WTC11 (cell line): ENCODE measurements at regions not wholly inside any gene's neighbourhood (a gene's known extent, or its start where the extent isn't known, plus 50 kb on each side); places are given as distances from the start of the nearest gene placed in this dataset.
A peak's percentile ranks its signal among the peaks of the same experiment; 100 is the strongest.

ENCODE experiments used
- ATAC-seq: fragments of 200-7000 bp; cut with Tn5 transposase; 2 replicates; pipeline ENCODE4 v1.10.0; 2021; ENCODE audit warnings: mild to moderate bottlenecking, moderate library complexity
- CTCF ChIA-PET: fragments of 300-600 bp; sonication (Branson Sonifier 250); formaldehyde crosslinking; loops from one replicate; lab custom pipeline; 2021; ENCODE audit warnings: antibody characterized with exemption; lab: Charles Lee
- POLR2A ChIA-PET: fragments of 350-600 bp; sonication (Branson Sonifier 250); formaldehyde crosslinking; loops from one replicate; lab custom pipeline; 2021; ENCODE audit warnings: antibody characterized with exemption; lab: Charles Lee
- DNase-seq: peaks from one replicate; pipeline ENCODE4 v3.0.0; 2021; ENCODE audit warnings: low spot score
- H3K27ac Mint-ChIP-seq: 2 replicates; pipeline ENCODE4 v1.8.0; 2021; ENCODE audit warnings: mixed read lengths
- H3K27me3 Mint-ChIP-seq: 2 replicates; pipeline ENCODE4 v1.8.0; 2021; ENCODE audit warnings: low read depth, mild to moderate bottlenecking, moderate library complexity, mixed read lengths
- H3K36me3 Mint-ChIP-seq: 2 replicates; pipeline ENCODE4 v1.8.0; 2021; ENCODE audit warnings: mixed read lengths
- H3K4me1 Mint-ChIP-seq: 2 replicates; pipeline ENCODE4 v1.8.0; 2022; ENCODE audit warnings: mixed read lengths
- H3K4me3 Mint-ChIP-seq: 2 replicates; pipeline ENCODE4 v1.8.0; 2021; ENCODE audit warnings: mild to moderate bottlenecking, moderate library complexity, mixed read lengths
- H3K9me3 Mint-ChIP-seq: 2 replicates; pipeline ENCODE4 v1.8.0; 2021; ENCODE audit warnings: mixed read lengths
- ATF2 ChIP-seq: sonication (generic); formaldehyde crosslinking; IDR thresholded peaks from 2 replicates; pipeline ENCODE4 v1.8.1; 2022; ENCODE audit warnings: low read depth, missing genetic modification reagents, borderline replicate concordance
- CREM ChIP-seq: sonication (generic); formaldehyde crosslinking; IDR thresholded peaks from 2 replicates; pipeline ENCODE4 v1.8.1; 2022; ENCODE audit warnings: mild to moderate bottlenecking, missing genetic modification reagents, moderate library complexity
- E2F1 ChIP-seq: sonication (generic); formaldehyde crosslinking; IDR thresholded peaks from 2 replicates; pipeline ENCODE4 v1.8.0; 2022; ENCODE audit warnings: mild to moderate bottlenecking, missing genetic modification reagents
- FOXK1 ChIP-seq: sonication (generic); formaldehyde crosslinking; IDR thresholded peaks from 2 replicates; pipeline ENCODE4 v1.8.0; 2022; ENCODE audit warnings: mild to moderate bottlenecking, moderate library complexity, missing genetic modification reagents
- FOXP1 ChIP-seq: sonication (generic); formaldehyde crosslinking; IDR thresholded peaks from 2 replicates; pipeline ENCODE4 v1.8.0; 2022; ENCODE audit warnings: missing genetic modification reagents, mild to moderate bottlenecking, moderate library complexity, borderline replicate concordance
- GABPB1 ChIP-seq: sonication (generic); formaldehyde crosslinking; IDR thresholded peaks from 2 replicates; pipeline ENCODE4 v1.8.1; 2023; ENCODE audit warnings: mild to moderate bottlenecking, missing genetic modification reagents
- IRF2 ChIP-seq: sonication (generic); formaldehyde crosslinking; IDR thresholded peaks from 2 replicates; pipeline ENCODE4 v1.8.0; 2022; ENCODE audit warnings: low read depth, missing genetic modification reagents, borderline replicate concordance
- KAT7 ChIP-seq: sonication (generic); formaldehyde crosslinking; IDR thresholded peaks from 2 replicates; pipeline ENCODE4 v1.8.1; 2023; ENCODE audit warnings: missing genetic modification reagents, mild to moderate bottlenecking, borderline replicate concordance
- NR3C1 ChIP-seq: sonication (generic); formaldehyde crosslinking; conservative IDR thresholded peaks from 2 replicates; pipeline ENCODE4 v1.8.1; 2023; ENCODE audit warnings: low read depth, mild to moderate bottlenecking, missing genetic modification reagents
- STAT6 ChIP-seq: sonication (generic); formaldehyde crosslinking; conservative IDR thresholded peaks from 2 replicates; pipeline ENCODE4 v1.8.1; 2023; ENCODE audit warnings: mild to moderate bottlenecking, low read depth, missing genetic modification reagents, moderate library complexity
- TCF7 ChIP-seq: sonication (generic); formaldehyde crosslinking; IDR thresholded peaks from 2 replicates; pipeline ENCODE4 v1.8.0; 2022; ENCODE audit warnings: mild to moderate bottlenecking, low read depth, missing genetic modification reagents, moderate library complexity
- TEAD4 ChIP-seq: sonication (generic); formaldehyde crosslinking; IDR thresholded peaks from 2 replicates; pipeline ENCODE4 v1.8.0; 2022; ENCODE audit warnings: mild to moderate bottlenecking, missing genetic modification reagents
- ZNF396 ChIP-seq: fragments of 250-450 bp; sonication (Bioruptor Pico); IDR thresholded peaks from 2 replicates; pipeline ENCODE4 v1.8.0; 2021; ENCODE audit warnings: mild to moderate bottlenecking, moderate library complexity, borderline replicate concordance
- ZNF416 ChIP-seq: fragments of 250-450 bp; sonication (Bioruptor Pico); IDR thresholded peaks from 2 replicates; pipeline ENCODE4 v1.9.0; 2021; ENCODE audit warnings: mild to moderate bottlenecking, inconsistent platforms
- TF ChIP-seq, protein P1 (sequence below): sonication (generic); formaldehyde crosslinking; IDR thresholded peaks from 2 replicates; pipeline ENCODE4 v1.8.1; 2023; ENCODE audit warnings: mild to moderate bottlenecking, missing genetic modification reagents, borderline replicate concordance
- TF ChIP-seq, protein P2 (sequence below): sonication (generic); formaldehyde crosslinking; IDR thresholded peaks from 2 replicates; pipeline ENCODE4 v1.8.1; 2022; ENCODE audit warnings: mild to moderate bottlenecking, moderate library complexity, missing genetic modification reagents
- TF ChIP-seq, protein P3 (sequence below): fragments of 250-450 bp; sonication (Bioruptor Pico); IDR thresholded peaks from 2 replicates; pipeline ENCODE4 v1.9.0; 2021; ENCODE audit warnings: mild to moderate bottlenecking, borderline replicate concordance
- TF ChIP-seq, protein P4 (sequence below): sonication (generic); formaldehyde crosslinking; IDR thresholded peaks from 2 replicates; pipeline ENCODE4 v1.8.0; 2022; ENCODE audit warnings: mild to moderate bottlenecking, missing genetic modification reagents

DNA sequence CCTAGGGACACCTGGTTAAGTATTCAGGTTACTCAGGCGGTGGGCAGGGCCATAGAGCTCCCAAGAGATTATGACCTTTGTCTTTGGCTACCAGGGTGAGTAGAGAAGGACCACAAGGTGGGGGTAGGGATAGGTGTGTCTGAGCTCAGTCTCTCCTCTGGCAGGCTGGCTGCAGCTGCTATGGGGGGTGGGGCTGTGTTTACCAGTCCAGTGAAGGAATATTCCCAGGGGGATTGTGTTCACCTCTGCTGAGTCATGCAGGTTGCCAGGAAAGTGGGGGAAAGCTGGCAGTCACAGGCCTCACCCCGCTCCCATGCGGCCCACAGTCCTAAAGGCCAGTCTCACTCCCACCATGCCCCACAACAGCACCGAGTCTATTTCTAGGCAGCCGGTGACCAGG lies 53.6 kb upstream of the POU5F2 start:
- POLR2A ChIA-PET: no interaction called here

More for the DNA sequence above, 53.6 kb upstream of the POU5F2 start:
- DNase-seq (no peak), ATAC-seq (peak; percentile 57)
- TF ChIP-seq KAT7 (CRISPR knock-in tag) (no peak), IRF2 (CRISPR knock-in tag) (no peak), GABPB1 (CRISPR knock-in tag) (no peak), ZNF416 (CRISPR knock-in tag) (no peak), TCF7 (CRISPR knock-in tag) (no peak), FOXK1 (CRISPR knock-in tag) (no peak), NR3C1 (CRISPR knock-in tag) (no peak), FOXP1 (CRISPR knock-in tag) (no peak), STAT6 (CRISPR knock-in tag) (no peak), ZNF396 (no peak), TEAD4 (no peak), ATF2 (CRISPR knock-in tag) (no peak), CREM (CRISPR knock-in tag) (no peak), E2F1 (CRISPR knock-in tag) (no peak)
- TF ChIP-seq, protein P1, sequence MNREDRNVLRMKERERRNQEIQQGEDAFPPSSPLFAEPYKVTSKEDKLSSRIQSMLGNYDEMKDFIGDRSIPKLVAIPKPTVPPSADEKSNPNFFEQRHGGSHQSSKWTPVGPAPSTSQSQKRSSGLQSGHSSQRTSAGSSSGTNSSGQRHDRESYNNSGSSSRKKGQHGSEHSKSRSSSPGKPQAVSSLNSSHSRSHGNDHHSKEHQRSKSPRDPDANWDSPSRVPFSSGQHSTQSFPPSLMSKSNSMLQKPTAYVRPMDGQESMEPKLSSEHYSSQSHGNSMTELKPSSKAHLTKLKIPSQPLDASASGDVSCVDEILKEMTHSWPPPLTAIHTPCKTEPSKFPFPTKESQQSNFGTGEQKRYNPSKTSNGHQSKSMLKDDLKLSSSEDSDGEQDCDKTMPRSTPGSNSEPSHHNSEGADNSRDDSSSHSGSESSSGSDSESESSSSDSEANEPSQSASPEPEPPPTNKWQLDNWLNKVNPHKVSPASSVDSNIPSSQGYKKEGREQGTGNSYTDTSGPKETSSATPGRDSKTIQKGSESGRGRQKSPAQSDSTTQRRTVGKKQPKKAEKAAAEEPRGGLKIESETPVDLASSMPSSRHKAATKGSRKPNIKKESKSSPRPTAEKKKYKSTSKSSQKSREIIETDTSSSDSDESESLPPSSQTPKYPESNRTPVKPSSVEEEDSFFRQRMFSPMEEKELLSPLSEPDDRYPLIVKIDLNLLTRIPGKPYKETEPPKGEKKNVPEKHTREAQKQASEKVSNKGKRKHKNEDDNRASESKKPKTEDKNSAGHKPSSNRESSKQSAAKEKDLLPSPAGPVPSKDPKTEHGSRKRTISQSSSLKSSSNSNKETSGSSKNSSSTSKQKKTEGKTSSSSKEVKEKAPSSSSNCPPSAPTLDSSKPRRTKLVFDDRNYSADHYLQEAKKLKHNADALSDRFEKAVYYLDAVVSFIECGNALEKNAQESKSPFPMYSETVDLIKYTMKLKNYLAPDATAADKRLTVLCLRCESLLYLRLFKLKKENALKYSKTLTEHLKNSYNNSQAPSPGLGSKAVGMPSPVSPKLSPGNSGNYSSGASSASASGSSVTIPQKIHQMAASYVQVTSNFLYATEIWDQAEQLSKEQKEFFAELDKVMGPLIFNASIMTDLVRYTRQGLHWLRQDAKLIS (CRISPR knock-in tag): no peak
- TF ChIP-seq, protein P2, sequence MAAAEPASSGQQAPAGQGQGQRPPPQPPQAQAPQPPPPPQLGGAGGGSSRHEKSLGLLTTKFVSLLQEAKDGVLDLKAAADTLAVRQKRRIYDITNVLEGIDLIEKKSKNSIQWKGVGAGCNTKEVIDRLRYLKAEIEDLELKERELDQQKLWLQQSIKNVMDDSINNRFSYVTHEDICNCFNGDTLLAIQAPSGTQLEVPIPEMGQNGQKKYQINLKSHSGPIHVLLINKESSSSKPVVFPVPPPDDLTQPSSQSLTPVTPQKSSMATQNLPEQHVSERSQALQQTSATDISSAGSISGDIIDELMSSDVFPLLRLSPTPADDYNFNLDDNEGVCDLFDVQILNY (CRISPR knock-in tag): no peak
- TF ChIP-seq, protein P3, sequence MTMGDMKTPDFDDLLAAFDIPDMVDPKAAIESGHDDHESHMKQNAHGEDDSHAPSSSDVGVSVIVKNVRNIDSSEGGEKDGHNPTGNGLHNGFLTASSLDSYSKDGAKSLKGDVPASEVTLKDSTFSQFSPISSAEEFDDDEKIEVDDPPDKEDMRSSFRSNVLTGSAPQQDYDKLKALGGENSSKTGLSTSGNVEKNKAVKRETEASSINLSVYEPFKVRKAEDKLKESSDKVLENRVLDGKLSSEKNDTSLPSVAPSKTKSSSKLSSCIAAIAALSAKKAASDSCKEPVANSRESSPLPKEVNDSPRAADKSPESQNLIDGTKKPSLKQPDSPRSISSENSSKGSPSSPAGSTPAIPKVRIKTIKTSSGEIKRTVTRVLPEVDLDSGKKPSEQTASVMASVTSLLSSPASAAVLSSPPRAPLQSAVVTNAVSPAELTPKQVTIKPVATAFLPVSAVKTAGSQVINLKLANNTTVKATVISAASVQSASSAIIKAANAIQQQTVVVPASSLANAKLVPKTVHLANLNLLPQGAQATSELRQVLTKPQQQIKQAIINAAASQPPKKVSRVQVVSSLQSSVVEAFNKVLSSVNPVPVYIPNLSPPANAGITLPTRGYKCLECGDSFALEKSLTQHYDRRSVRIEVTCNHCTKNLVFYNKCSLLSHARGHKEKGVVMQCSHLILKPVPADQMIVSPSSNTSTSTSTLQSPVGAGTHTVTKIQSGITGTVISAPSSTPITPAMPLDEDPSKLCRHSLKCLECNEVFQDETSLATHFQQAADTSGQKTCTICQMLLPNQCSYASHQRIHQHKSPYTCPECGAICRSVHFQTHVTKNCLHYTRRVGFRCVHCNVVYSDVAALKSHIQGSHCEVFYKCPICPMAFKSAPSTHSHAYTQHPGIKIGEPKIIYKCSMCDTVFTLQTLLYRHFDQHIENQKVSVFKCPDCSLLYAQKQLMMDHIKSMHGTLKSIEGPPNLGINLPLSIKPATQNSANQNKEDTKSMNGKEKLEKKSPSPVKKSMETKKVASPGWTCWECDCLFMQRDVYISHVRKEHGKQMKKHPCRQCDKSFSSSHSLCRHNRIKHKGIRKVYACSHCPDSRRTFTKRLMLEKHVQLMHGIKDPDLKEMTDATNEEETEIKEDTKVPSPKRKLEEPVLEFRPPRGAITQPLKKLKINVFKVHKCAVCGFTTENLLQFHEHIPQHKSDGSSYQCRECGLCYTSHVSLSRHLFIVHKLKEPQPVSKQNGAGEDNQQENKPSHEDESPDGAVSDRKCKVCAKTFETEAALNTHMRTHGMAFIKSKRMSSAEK: no peak
- TF ChIP-seq, protein P4, sequence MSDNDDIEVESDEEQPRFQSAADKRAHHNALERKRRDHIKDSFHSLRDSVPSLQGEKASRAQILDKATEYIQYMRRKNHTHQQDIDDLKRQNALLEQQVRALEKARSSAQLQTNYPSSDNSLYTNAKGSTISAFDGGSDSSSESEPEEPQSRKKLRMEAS: no peak
- H3K9me3 Mint-ChIP-seq: no peaks in the 10 kb centered on the region
- no peaks in the 10 kb centered on the region for H3K27me3 Mint-ChIP-seq
- no peaks in the 10 kb centered on the region for H3K36me3 Mint-ChIP-seq
- CTCF ChIA-PET: interaction anchor here (0.7 to 1.0 kb wide), 2 partner anchors 10 to 136 kb away, joined by 3 to 6 read pairs; no protein-coding TSS in a partner anchor
- H3K27ac Mint-ChIP-seq: no peak overlapping the region
- H3K4me3 Mint-ChIP-seq: no peak overlapping the region
- peaks cover 11% of the 10 kb centered on the region for H3K4me1 Mint-ChIP-seq
